ENCODE measurements at regions not wholly inside any gene's neighbourhood (a gene's known extent, or its start where the extent isn't known, plus 50 kb on each side); places are given as distances from the start of the nearest gene placed in this dataset.

DNA sequence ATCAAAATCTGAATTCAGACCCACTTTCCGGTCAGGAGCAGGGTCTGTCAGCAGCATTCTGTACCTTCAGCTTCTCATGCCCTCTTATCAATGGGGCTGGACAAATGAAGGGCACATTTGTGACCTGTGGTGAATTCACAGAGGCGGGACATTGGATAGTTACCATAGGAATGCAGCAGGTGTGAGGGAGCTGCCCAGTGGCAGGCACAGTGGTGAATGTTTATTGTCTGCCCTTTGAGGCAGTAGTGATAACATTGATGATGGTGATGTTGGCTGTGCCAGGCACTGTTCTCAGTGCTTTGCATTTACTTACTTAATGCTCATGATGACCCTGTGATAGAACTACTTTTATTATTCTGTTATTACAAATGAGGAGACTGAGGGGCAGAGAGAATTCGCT is 101.2 kb upstream of the KIT start:
- Histone ChIP-seq H3K79me2 (ENCODE audit: low read depth) (no peaks in the 10 kb centered on the region), H2AFZ (replicated peaks) (no peak overlapping the region), H3K4me1 (no peaks in the 10 kb centered on the region), H3K9ac (no peak overlapping the region), H3K36me3 (no peaks in the 10 kb centered on the region), H3K4me3 (no peak overlapping the region), H3K27ac (no peak overlapping the region), H4K20me1 (ENCODE audit: low read depth) (no peaks in the 10 kb centered on the region), H3F3A (ENCODE audit: low read depth) (no peaks in the 10 kb centered on the region), H3K27me3 (no peaks in the 10 kb centered on the region), H3K9me3 (ENCODE audit: low read depth) (no peaks in the 10 kb centered on the region), H3K4me2 (no peak overlapping the region)
- no peaks in the 10 kb centered on the region for H3K9me3 Mint-ChIP-seq
- H3K4me3 Mint-ChIP-seq, result no peak overlapping the region
- peaks cover 2% of the 10 kb centered on the region for H3K27me3 Mint-ChIP-seq (ENCODE audit: insufficient read depth, low read depth)
- H3K36me3 Mint-ChIP-seq, result no peaks in the 10 kb centered on the region
- peaks cover 3% of the 10 kb centered on the region for H3K4me1 Mint-ChIP-seq
- DNase-seq (ENCODE audit: low spot score), result no peak
- H3K27ac Mint-ChIP-seq, result no peak overlapping the region
- no peak for TF ChIP-seq EZH2 (IDR thresholded peaks at IDR 0.05)
- TF ChIP-seq, protein P1, sequence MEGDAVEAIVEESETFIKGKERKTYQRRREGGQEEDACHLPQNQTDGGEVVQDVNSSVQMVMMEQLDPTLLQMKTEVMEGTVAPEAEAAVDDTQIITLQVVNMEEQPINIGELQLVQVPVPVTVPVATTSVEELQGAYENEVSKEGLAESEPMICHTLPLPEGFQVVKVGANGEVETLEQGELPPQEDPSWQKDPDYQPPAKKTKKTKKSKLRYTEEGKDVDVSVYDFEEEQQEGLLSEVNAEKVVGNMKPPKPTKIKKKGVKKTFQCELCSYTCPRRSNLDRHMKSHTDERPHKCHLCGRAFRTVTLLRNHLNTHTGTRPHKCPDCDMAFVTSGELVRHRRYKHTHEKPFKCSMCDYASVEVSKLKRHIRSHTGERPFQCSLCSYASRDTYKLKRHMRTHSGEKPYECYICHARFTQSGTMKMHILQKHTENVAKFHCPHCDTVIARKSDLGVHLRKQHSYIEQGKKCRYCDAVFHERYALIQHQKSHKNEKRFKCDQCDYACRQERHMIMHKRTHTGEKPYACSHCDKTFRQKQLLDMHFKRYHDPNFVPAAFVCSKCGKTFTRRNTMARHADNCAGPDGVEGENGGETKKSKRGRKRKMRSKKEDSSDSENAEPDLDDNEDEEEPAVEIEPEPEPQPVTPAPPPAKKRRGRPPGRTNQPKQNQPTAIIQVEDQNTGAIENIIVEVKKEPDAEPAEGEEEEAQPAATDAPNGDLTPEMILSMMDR (IDR thresholded peaks at IDR 0.05), result no peak
- no peak for TF ChIP-seq EZH2phosphoT487 (IDR thresholded peaks at IDR 0.05)

DNA sequence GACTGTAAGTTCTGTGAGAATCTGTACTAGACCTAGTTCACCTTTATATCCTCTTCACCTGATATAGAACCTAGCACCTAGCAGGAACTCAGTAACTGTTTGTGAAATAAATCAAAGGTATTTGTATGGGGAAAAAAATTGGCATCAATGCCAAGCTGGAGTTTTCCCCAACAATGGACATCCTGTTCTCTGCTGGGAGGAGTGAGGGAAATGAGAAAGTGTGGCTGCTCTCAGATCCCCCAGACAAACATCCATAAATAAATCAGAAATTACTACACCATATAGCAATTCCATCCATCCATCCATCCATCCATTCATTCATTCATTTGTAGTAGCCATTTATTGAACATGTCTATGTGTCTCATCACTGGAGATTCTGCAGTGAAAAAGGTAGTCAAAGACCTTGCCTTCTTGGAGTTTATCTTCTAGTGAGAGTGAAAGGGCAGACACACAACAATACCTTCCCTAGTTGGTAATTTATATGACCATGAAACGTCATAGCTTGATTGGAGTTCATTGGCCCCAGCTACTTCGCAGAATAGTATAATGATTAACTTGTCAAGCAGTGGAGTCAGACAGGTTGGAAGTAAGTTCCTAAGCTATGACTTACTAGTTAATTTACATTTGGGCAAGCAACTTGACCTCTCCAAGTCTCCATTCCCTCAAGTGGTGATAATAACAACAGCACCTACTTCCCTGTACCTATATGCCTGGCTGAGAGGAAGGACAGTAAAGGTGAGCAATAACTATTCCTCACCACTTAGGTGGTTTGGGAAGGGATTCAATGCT is 98.7 kb upstream of the KIT start:
- Histone ChIP-seq H4K20me1 (ENCODE audit: low read depth) (no peaks in the 10 kb centered on the region), H2AFZ (replicated peaks) (no peak overlapping the region), H3K27me3 (no peaks in the 10 kb centered on the region), H3K79me2 (ENCODE audit: low read depth) (no peaks in the 10 kb centered on the region), H3F3A (ENCODE audit: low read depth) (no peaks in the 10 kb centered on the region), H3K9me3 (ENCODE audit: low read depth) (no peaks in the 10 kb centered on the region), H3K4me3 (no peak overlapping the region), H3K27ac (no peak overlapping the region), H3K4me1 (no peaks in the 10 kb centered on the region), H3K9ac (no peak overlapping the region), H3K36me3 (no peaks in the 10 kb centered on the region), H3K4me2 (no peak overlapping the region)
- Mint-ChIP-seq H3K4me3 (no peak overlapping the region), H3K27me3 (ENCODE audit: insufficient read depth, low read depth) (peaks cover 2% of the 10 kb centered on the region), H3K27ac (no peak overlapping the region), H3K4me1 (peaks cover 3% of the 10 kb centered on the region), H3K36me3 (no peaks in the 10 kb centered on the region), H3K9me3 (no peaks in the 10 kb centered on the region)
- no peak for DNase-seq (ENCODE audit: low spot score)
- TF ChIP-seq EZH2 (IDR thresholded peaks at IDR 0.05) (no peak), EZH2phosphoT487 (IDR thresholded peaks at IDR 0.05) (no peak)
- TF ChIP-seq, protein P1 (IDR thresholded peaks at IDR 0.05), result no peak

DNA sequence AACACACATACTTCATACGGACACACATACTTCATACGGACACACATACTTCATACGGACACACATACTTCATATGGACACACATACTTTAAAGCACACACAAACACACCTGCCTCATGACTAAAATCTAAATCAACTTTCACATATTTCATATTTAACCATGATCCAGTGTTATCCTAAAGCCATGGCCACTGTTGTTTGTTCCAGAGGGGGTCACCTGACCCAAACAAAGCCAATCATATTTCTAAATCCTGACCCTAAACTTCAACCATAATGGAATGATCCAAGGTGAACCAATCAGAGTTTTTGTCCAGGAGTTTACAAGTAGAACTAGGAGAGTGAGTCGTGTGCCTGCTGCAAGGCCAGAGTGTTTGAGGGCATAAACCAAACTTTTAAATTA is 97.2 kb upstream of the KIT start:
- H4K20me1 ChIP-seq (ENCODE audit: low read depth), result no peaks in the 10 kb centered on the region
- H3K36me3 Mint-ChIP-seq, result no peaks in the 10 kb centered on the region
- H3K27me3 Mint-ChIP-seq (ENCODE audit: insufficient read depth, low read depth), result peaks cover 2% of the 10 kb centered on the region
- H3K27me3 ChIP-seq, result no peaks in the 10 kb centered on the region
- peaks cover 11% of the 10 kb centered on the region for H3K4me1 Mint-ChIP-seq
- H3K27ac Mint-ChIP-seq, result no peak overlapping the region
- no peak overlapping the region for H3K4me3 Mint-ChIP-seq
- no peaks in the 10 kb centered on the region for H3K79me2 ChIP-seq (ENCODE audit: low read depth)
- no peak overlapping the region for H3K4me3 ChIP-seq
- H2AFZ ChIP-seq (replicated peaks), result no peak overlapping the region
- no peaks in the 10 kb centered on the region for H3K9me3 Mint-ChIP-seq
- no peak for DNase-seq (ENCODE audit: low spot score)
- TF ChIP-seq EZH2 (IDR thresholded peaks at IDR 0.05), result no peak
- TF ChIP-seq, protein P1 (IDR thresholded peaks at IDR 0.05), result no peak
- no peak for TF ChIP-seq EZH2phosphoT487 (IDR thresholded peaks at IDR 0.05)
- H3K36me3 ChIP-seq, result no peaks in the 10 kb centered on the region
- H3K9ac ChIP-seq, result no peak overlapping the region
- H3F3A ChIP-seq (ENCODE audit: low read depth), result no peaks in the 10 kb centered on the region
- no peak overlapping the region for H3K27ac ChIP-seq
- H3K9me3 ChIP-seq (ENCODE audit: low read depth), result no peaks in the 10 kb centered on the region
- no peak overlapping the region for H3K4me2 ChIP-seq
- H3K4me1 ChIP-seq, result peaks cover 8% of the 10 kb centered on the region

Measured in neural progenitor cell (in vitro differentiated cells).